NCI-H2171 (cell line): ENCODE measurements at regions not wholly inside any gene's neighbourhood (a gene's known extent, or its start where the extent isn't known, plus 50 kb on each side); places are given as distances from the start of the nearest gene placed in this dataset.
"Not testable (repeated sequence)": the region's sequence is repeated elsewhere in the genome, so short reads cannot be mapped to it uniquely, and the experiment has no call there.

Experiments
- DNase-seq: peaks from one replicate; lab custom pipeline; 2025; lab: John Stamatoyannopoulos, UW

DNA sequence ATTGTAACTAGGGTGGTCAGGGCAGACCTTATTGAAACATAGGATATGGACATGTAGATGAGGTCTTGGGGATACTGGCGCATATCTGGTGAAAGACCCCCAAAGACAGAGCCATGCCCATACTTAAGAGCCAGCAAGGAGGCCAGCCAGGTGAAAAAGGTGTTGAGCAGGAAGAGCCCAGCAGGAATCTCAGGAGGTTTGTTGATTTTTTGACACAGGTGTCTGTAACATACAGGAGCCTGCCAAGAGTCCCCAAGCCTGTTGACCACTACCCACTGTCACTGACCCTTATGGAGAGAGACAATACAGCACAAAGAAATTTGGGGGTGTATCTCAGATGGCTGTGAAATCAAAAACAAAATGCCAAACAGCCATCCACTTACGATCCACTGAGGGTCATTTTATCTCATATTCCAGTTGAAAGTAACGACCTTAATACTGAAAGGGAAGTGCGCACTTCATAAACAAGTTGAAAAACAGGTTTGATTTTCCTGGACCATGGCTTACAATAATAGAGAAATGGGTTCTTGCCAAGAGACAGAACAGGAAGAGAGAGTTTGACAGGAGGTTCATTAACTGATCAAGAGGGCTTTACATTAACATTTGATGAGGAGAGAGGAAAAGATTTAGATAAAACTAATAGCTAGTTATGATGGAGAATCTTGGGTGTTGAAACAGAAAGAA, 163.6 kb downstream of the GLUL start:
- DNase-seq: no peak

DNA sequence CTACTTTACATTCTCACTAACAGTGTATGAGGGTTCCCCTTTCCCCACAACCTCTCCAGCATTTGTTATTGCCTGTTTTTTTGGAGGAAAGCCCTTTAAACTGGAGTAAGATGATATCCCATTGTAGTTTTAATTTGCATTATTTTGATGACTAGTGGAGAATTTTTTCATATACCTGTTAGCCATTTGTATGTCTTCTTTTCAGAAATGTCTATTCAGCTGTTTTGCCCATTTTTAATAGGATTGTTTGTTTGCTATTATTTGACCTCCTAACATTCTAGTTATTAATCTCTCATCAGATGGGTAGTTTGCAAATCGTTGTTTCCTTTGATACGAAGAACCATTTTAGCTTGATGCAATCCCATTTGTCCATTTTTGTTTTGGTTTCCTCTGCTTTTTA, 165.0 kb downstream of the GLUL start:
- no peak for DNase-seq

DNA sequence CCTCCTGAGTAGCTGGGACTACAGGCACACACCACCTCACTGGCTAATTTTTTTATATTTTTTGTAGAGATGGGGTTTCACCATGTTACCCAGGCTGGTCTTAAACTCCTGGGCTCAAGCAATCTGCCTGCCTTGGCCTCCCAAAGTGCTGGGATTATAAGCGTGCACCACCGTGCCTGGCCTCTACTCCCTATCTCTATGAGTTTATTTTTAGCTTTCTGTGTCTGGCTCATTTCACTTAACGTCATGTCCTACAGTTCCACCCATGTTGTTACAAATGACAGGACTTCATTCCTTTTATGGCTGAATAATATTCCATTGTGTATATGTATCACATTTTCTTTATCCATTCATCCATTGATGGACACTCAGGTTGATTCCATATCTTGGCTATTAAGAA, 164.2 kb upstream of the ZNF648 start:
- DNase-seq: not testable (repeated sequence)

DNA sequence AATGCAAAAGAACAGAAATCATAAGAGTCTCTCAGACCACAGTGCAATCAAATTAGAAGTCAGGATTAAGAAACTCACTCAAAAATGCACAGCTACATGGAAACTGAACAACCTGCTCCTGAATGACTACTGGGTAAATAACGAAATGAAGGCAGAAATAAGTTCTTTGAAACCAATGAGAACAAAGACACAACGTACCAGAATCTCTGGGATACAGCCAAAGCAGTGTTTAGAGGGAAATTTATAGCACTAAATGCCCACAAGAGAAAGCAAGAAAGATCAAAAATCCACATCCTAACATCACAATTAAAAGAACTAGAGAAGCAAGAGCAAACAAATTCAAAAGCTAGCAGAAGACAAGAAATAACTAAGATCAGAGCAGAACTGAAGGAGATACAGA, 160.5 kb upstream of the ZNF648 start:
- not testable (repeated sequence) for DNase-seq

DNA sequence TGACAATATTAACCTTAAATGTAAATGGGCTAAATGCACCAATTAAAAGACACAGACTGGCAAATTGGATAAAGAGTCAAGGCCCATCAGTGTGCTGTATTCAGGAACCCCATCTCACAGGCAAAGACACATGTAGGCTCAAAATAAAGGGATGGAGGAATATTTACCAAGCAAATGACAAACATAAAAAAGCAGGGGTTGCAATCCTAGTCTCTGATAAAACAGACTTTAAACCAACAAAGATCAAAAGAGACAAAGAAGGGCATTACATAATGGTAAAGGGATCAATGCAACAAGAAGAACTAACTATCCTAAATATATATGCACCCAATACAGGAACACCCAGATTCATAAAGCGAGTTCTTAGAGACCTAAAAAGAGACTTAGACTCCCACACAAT, 159.9 kb upstream of the ZNF648 start:
- not testable (repeated sequence) for DNase-seq

DNA sequence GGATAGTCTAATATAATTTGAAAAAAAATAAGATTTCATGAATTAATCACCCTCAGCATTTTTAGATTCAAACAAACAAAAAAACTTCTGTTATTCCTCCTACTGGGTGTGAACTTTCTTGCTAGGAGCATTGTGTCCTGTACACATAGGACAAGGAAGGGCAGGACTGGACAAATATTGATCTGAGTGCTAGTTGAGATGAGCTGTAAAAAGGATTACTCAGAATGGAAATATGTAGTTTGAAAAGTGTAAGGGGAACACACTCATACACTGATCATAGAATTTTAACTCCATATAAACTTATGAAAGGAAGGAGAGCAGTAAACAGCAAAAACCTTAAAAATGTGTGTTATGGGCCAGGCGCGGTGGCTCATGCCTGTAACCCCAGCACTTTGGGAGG, 156.5 kb upstream of the ZNF648 start:
- DNase-seq: no peak

DNA sequence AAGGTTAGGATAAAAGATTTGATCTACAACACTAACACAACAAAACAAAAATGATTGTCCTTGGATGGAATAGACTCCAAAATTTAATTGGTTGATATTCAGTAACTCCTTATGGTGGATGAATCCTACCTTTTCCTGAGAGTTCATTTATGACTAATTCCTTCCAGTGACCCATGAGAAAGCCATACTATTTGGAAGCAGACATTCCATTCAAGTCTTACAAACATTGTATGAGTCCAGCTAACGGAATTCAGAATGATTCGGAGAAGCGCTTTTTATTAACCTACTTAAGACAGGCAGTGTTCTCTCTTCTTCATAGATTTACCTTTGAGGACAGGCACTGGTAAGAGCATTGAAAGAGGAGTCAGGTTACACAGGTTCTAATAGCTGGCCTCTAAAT, 155.6 kb upstream of the ZNF648 start:
- DNase-seq: no peak

DNA sequence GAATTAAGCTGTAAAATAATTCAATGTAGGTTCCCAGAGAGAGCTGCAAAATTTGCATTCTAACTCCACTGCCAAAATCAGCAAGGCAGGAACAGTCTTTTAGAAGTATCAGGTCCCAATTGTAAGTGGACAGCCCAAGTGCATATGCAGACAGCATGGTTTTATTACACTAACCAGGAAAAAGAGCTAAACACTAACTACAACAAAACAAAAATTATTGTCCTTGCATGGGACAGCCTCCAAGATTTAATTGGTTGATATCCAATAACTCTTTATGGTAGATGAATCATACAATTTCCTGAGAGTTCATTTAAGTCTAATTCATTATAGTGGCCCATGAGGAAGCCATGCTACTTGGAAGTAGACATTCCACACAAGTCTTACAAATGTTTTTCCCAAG, 154.3 kb upstream of the ZNF648 start:
- DNase-seq: no peak

DNA sequence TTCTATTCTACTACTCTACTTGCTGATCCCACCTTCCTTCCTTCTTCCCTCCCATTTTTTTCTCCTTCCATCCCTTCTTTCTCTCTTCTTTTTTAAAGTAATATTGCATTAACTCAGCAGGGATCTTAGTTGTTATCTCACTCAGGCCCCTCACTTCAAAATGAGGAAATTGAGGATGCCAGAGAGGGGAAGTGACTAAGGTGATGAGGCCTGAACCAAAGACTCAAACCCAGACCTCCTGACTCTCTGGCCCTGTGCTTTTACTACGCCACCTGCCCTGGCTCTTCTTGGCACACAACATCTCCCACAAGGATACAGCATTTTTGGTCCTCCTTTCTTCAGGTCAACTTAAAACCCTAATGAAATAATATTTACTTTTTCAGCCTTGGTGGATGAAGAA, 151.7 kb upstream of the ZNF648 start:
- DNase-seq: no peak

DNA sequence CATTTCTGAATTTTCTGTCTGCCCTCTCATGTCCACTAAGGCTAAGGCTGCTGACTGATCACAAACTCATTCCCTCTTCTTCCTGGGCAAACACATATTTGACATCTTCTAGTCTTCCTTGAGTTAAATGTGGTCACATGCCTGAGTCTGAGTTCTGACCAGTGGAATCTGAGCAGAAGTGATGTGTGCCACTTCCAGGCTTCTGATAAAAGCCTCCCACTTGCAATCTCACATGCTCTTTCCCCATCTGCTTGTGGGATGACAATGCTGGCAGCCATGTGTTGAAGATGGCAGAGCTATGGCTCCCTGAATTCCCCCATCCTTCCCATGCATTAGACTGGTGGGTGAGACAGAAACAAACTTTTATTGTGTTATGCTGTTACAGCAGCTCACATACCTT, 149.9 kb upstream of the ZNF648 start:
- DNase-seq: no peak

DNA sequence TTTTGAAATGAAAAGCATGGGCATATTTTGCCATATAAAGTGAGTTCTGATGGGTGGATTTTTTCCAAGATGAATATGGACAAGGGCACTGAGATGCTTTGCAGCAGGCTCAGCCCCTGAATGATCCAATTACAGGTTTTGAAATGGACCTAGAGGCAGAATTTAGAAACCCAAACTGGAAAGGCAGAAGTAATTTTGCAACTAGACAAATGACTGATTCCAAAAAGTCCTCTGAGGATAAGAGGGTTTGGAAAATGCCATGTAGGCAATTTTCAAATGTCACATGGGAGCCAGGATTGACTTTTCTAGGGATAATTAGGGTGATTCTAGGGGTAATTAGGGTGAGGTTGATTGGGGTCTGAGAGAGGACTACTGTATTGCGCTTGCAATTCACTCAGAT, 148.9 kb upstream of the ZNF648 start:
- DNase-seq: no peak

DNA sequence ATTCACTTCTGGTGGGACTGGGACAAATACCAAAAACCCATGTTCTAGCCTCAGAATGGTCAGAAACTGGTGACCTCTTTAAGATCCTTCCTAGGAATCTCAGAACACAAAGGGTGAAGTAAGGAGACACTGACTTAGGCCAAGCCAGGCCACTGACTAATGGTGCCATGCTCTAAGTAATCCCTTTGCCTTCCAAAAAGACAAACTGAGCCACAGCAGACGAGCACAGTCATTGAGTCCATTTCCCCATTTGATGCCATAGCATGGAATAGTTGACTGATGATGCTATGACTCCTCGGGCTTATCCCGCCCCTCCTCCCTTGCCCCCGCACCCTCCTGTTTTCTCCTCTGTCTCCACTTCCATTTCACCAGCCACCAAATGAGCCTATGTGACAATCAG, 145.8 kb upstream of the ZNF648 start:
- no peak for DNase-seq

DNA sequence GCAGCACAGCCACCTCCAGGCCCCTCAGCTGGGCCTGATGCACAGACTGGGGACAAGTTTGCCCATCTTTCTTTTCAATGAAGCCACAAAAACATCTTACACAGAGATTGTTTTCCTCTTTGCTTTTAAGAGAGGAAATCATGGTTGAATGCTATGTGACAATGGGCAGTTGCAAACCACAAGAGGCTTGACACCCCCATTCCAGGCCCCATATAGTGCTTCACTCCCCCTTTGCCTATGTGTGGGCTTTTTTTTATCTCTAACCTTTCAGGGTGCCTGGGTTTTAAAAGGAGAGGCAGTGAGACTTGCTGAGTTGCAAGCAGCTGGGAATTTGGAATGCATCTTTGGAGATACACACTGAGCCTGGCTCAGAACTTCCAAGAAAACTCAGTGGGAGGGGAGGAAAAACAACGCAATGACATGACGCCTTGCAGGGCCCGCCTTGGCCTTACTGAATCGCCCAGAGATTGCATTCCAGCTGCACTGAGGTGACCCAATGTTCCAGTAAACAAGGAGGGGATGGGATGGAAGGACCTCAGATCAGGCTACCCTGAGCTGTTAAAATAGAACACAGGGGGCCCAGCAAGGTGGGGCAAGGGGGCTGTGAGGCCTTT, 145.2 kb upstream of the ZNF648 start:
- no peak for DNase-seq

DNA sequence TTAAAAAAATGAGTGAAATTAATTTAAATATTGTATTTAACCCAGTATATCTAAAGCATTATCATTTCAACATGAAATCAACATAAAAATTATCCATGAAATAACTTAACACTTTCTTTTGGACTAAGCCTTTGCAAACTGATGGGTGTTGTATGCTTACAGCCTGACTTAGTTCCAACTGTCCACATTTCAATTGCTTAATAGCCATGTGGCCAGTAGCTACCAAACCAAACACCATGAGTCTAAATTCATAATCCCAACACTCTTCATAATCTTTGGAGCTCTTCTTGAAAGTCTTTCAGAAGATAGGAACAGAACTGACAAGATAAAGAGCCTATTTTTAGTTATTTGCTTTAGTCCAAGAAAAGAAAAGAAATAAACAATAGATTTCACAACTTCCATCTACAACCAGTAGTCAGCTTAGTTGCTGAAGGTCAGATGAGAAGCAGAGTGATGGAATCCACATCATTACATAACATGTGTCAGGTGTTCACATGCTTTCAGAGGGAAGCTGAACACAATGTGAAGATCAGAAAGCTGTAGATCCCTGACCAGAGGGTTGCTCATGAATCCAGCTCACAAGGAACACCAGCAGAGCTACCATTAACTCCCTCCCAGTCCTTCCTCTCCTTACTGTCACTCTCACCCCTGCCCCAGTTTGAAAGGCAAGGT, 144.0 kb upstream of the ZNF648 start:
- DNase-seq: no peak

DNA sequence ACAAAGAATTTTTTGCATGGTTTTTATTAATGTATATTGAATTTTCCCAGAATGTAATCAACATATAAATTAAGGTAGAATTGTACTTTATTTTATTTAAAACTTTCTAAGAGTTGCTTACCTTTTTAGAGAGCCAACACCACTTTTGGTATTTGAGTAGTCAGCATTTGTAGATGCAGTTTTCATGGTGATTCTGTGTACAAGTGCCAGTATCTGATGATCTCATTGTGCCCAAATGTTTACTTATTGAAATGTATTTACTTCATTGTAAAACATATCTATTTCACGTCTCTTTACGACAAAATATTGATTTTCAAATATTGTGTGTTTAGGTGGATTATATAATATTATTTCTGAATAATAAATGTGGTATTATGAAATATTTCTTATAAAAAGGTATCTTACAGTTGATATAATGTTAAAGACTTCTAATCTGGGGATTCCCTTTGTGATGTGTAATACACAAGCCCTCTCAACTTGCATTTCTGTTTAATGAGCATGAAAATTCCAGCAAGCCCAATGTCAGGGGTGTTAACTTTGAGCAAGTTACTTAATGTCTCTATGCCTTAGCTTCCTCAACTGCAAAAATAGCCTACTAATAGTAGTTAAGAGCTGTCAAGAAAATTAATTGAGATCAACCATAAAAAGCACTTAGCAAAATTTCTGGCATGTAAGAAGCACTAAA, 141.8 kb upstream of the ZNF648 start:
- no peak for DNase-seq

DNA sequence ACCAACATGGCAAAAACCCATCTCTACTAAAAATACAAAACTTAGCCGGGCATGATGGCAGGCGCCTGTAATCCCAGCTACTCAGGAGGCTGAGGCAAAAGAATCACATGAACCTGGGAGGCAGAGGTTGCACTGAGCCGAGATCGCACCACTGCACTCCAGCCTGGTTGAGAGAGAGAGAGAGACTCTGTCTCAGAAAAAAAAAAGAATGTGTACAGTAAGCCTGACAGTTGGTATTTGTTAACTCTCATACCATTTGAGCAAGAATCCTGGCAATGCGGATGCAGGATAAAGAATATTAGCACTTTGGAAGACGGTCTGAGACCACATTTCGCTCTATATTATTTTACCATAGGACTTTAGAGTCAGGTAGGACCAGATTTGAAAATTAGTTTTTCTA, 140.0 kb upstream of the ZNF648 start:
- not testable (repeated sequence) for DNase-seq

DNA sequence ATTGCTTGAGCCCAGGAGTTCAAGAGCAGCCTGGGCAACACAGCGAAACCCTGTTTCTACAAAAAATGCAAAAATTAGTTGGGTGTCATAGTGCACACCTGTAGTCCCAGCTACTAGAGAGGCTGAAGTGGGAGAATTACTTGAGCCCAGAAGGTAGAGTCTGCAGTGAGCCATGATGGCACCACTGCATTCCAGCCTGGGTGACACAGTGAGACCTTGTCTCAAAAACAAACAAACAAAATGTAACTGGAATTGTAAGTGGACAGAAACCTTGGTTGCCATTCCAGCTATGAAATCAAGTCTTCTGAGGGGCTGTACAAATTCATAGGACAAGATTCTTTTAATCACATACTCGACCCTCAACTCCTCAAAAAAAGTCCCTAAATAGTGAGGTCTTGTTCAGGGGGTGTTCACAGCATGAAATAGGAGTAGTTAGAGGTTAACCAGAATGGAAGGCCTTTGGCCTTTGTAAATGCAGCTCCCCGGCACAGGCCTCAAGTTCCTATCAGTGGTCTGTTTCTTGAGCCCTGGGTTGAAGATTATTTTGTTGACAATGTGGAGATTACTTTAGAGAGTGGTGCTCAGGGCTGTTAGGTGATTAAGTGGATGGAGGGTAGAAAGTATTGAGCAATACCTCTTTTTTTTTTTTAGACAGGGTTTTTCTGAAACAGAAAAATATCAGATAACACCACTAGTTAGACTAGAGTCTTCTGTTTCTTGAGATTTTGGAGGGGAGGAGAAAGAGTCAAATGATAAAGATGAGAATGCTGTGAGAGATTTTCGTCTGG, 138.7 kb upstream of the ZNF648 start:
- no peak for DNase-seq

DNA sequence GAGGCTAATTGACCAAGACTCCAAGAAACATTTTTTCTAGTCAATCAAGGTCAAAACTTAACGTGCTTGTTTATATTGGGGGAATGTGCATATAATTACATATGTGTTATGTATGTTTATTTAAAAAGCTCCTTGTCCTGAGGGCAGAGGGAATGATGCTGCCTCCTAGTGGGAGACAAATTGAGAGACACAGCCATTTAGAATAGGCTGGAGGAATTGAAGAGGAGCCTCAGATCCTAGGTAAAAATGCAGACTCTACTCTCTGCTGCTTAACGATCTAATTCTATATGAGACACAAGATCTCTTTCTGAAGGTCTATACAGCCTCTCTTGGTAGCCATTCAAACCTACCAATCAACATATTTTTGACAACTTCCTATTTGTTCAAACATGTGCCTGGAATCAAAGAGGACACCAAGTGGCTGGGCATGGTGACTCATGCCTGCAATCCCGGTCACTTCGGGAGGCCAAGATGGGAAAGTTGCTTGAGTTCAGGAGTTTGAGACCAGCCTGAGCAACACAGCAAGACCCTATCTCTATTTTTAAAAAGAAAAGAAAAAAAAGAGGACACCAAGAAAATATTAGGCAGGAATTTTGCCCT, 136.6 kb upstream of the ZNF648 start:
- DNase-seq: no peak

DNA sequence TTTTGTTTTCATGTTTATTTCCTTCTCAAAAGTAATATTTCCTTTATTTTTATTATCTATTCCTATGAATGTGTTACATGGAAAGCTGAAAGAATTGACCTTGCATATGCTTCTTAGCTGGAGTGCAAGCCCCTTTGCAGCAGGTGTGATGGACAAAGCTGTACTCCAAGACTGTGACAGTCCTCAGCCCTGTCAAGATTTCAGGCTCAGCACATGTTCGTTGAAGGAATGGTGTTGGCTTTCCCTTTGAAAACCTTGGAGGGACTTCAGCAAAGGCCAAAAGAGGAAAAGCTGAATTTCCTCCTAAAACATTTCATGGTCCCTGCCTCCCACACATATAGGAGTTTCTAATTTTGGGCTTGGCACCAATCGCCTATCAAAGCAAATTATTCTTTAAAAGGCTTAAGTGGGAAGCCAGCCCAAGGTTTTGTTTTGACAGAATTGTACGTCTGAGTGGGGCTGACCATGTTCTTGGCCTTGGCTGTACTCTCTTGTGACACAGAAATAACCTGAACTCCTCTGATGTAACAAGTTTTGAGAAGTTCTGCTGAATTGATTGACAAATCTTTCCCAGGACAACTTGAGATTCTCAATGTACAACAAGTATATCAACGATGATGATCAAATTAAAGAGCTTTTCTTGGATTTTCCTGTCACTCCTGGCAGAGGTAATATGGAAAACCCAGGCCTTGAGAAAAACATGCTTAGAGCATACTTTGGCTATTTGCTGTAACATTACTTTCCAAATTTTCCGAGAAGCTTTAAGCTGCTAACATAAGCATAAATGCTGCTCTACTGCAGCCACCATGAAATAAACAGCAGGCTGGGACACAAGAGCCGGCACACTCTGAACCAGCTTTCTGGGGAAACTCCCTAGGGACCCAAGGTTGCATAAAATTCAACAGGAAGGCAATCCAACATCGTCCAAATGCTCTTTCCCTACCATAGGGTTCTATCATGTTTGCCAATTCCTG, 135.7 kb upstream of the ZNF648 start:
- no peak for DNase-seq

DNA sequence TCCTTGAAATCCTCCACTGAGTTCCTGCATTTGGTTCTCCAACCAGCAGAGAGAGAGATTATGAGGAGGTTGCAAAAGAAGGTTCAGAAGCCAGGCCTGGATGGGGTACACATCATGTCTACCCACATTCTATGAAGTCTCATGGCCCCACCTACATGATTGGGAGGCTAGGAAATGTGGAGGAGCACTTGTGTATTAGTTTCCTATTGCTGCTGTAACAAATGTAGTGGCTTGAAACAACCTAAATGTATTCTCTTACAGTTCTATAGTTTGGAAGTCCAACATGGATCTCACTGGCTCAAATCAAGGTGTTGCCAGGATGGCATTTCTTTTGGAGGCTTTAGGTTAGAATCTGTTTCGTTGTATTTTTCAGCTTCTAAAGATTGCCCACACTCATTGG, 134.2 kb upstream of the ZNF648 start:
- DNase-seq: no peak
